ENCODE measurements at regions not wholly inside any gene's neighbourhood (a gene's known extent, or its start where the extent isn't known, plus 50 kb on each side); places are given as distances from the start of the nearest gene placed in this dataset.
A peak's percentile ranks its signal among the peaks of the same experiment; 100 is the strongest.

DNA sequence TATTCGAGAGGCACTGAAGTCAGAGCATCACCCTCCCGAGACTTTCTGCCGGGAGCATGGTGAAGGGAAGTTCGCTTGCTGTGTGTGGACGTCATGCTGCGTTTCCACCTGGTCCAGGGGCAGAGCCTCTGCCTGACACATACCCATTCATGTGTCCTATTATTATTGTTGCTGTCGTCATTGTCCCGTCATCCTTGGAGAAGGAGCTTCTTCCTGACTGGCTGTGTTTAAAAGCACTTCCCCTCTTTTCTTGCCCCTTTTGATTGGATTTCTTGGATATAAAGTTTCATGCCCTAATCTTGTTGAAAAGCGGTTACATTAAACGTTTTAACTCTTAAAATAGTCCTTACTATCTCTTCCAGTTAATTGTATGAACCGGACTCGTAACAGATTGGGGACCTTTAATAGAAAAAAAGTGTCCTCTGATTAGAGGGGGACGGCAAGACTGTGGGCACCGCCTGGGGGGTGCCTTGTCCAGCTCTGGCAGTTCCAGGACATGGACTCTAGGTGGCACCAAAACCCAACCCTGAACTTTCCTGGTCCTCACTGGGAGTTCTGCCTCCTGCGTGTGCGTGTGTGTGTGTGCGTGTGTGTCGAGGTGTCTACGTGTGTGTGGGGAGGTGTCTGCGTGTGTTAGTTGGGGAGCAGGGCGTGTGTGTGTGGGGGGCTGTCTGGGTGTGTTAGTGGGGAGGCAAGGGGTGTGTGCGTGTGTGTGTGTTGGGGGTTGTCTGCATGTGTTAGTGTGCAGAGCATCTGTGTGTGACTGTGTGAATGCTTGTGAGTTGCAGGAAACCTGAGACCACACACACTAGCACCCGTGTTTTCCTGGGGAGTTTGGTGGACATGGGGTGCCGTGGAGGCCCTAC lies 133.3 kb upstream of the CIBAR2 start:
- H3K27ac ChIP-seq (ENCODE audit: insufficient read length, low read depth, low read length) = no peak overlapping the region
- peaks cover 3% of the 10 kb centered on the region for H3K79me1 ChIP-seq (ENCODE audit: insufficient read depth, low read depth, low read length, poor library complexity, severe bottlenecking)
- no peak overlapping the region for H2BK120ac ChIP-seq (ENCODE audit: low read depth, low read length, poor library complexity, severe bottlenecking)
- H3K27me3 ChIP-seq (ENCODE audit: insufficient read depth, low read length) = no peaks in the 10 kb centered on the region
- H4K5ac ChIP-seq (ENCODE audit: insufficient read length, low read depth, low read length) = no peak overlapping the region
- H3K4me1 ChIP-seq (ENCODE audit: insufficient read depth, low read length) = no peaks in the 10 kb centered on the region
- H2AK5ac ChIP-seq (ENCODE audit: insufficient read length, low read length) = no peak overlapping the region
- no peak overlapping the region for H4K8ac ChIP-seq (replicated peaks; ENCODE audit: insufficient read length, low read depth, low read length)
- no peak overlapping the region for H2BK12ac ChIP-seq (ENCODE audit: insufficient read length, low read depth, low read length)
- H3K23me2 ChIP-seq (ENCODE audit: insufficient read length, low read depth, low read length, poor library complexity, severe bottlenecking) = no peaks in the 10 kb centered on the region
- H4K20me1 ChIP-seq (ENCODE audit: control insufficient read depth, insufficient read depth, insufficient read length) = no peaks in the 10 kb centered on the region
- H3T11ph ChIP-seq (ENCODE audit: low read length) = no peak overlapping the region
- no peak overlapping the region for H3K4ac ChIP-seq (ENCODE audit: low read depth, low read length)
- peak overlapping the region; percentile 9 for H3K18ac ChIP-seq (ENCODE audit: insufficient read length, low read depth, low read length)
- Mint-ChIP-seq H3K4me1 (peaks cover 18 to 41% of the 10 kb centered on the region in 2 experiments), H3K9me3 (no peaks in the 10 kb centered on the region), H3K27ac (no peak overlapping the region), H3K4me3 (peak overlapping the region in 1 of 2 experiments; percentile 12; a peak in 2 of 5 replicates), H3K36me3 (ENCODE audit: insufficient read depth in 1 of 3, low read depth in 3 of 3) (no peaks in the 10 kb centered on the region), H3K27me3 (ENCODE audit: low read depth) (peaks cover 5% of the 10 kb centered on the region; the same call in 1 of the 2 replicates)
- peak; percentile 71 for DNase-seq
- H3K14ac ChIP-seq (ENCODE audit: insufficient read depth, low read length) = no peak overlapping the region; the same call in 1 of the 2 replicates
- no peak overlapping the region for H4K91ac ChIP-seq (ENCODE audit: insufficient read length, low read depth, low read length)
- no peak overlapping the region for H2BK20ac ChIP-seq (ENCODE audit: low read depth, low read length, poor library complexity, severe bottlenecking)
- H3K9me3 ChIP-seq (ENCODE audit: control insufficient read depth, low read depth, low read length) = no peaks in the 10 kb centered on the region
- H3K79me2 ChIP-seq (ENCODE audit: insufficient read depth, low read length) = no peaks in the 10 kb centered on the region
- TF ChIP-seq CTCF (conservative IDR thresholded peaks at IDR 0.05) = peak; percentile 75
- no CpG with 5 or more reads among the region's 24 CpGs for WGBS (ENCODE audit: extremely low coverage, insufficient read length, low lambda C conversion rate)
- H3K23ac ChIP-seq (ENCODE audit: insufficient read length, low read depth, low read length) = no peak overlapping the region
- H2BK5ac ChIP-seq (ENCODE audit: insufficient read length, low read length) = no peak overlapping the region
- no peak overlapping the region for H3K9ac ChIP-seq (ENCODE audit: extremely low read depth, insufficient read length, low read length)
- no peak overlapping the region for H3K4me2 ChIP-seq (ENCODE audit: insufficient read depth, insufficient read length, low read length)
- H2AFZ ChIP-seq (ENCODE audit: low read length) = no peak overlapping the region
- H2BK15ac ChIP-seq (ENCODE audit: low read depth, low read length) = no peak overlapping the region
- no peak overlapping the region for H3K56ac ChIP-seq (ENCODE audit: insufficient read length, low read depth, low read length)

Measured in H9 (cell line).